ENCODE measurements at regions not wholly inside any gene's neighbourhood (a gene's known extent, or its start where the extent isn't known, plus 50 kb on each side); places are given as distances from the start of the nearest gene placed in this dataset.

DNA sequence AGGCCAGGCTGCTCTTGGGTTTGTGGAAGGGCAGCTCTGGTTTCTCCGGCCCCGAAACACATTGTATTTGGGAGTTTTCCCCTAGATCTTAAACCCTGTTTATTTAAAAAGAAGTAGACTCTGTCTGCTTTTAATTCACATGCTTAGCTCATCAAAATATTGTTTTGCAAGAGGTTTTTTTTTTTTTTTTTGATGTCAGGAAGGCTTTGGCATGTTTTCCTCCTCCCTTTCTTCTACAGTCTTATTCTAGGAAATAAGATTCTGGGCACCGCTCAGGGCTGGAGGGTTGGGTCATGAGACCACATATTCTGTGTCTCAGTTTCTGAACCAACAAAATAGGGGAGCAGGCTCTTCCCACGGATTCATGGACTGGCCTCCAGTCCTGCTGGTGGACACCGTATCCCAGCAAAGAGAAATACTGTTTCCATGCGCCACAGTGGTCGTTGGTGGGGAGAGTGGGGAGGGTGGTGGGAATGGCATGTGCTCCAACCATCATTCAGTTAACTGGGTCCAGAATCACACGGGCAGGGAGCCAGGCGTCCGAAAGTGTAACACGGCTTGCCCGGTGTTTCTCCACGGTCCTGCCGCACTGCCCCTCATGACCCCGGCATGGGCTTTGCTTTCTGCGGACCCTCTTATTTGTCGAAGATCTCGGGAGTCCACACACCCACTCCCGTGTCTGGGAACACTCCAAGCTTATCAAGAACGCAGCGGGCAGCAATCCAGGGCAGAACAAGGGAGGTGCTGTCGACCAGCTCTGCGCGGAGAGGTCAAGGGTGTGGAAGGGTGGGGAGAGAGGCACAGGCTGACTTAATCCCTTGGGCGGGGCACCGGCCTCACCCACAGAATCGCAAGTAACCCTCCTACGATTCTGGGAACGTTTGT, 176.7 kb downstream of the GLI2 start:
- TF ChIP-seq, protein P1, sequence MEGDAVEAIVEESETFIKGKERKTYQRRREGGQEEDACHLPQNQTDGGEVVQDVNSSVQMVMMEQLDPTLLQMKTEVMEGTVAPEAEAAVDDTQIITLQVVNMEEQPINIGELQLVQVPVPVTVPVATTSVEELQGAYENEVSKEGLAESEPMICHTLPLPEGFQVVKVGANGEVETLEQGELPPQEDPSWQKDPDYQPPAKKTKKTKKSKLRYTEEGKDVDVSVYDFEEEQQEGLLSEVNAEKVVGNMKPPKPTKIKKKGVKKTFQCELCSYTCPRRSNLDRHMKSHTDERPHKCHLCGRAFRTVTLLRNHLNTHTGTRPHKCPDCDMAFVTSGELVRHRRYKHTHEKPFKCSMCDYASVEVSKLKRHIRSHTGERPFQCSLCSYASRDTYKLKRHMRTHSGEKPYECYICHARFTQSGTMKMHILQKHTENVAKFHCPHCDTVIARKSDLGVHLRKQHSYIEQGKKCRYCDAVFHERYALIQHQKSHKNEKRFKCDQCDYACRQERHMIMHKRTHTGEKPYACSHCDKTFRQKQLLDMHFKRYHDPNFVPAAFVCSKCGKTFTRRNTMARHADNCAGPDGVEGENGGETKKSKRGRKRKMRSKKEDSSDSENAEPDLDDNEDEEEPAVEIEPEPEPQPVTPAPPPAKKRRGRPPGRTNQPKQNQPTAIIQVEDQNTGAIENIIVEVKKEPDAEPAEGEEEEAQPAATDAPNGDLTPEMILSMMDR (IDR thresholded peaks at IDR 0.05; ENCODE audit: low read depth, low read length) = no peak
- TF ChIP-seq POLR2A (IDR thresholded peaks at IDR 0.05; ENCODE audit: extremely low read depth, insufficient read length) (no peak), MYC (IDR thresholded peaks at IDR 0.05; ENCODE audit: low read depth, low read length) (no peak)
- TF ChIP-seq, protein P2, sequence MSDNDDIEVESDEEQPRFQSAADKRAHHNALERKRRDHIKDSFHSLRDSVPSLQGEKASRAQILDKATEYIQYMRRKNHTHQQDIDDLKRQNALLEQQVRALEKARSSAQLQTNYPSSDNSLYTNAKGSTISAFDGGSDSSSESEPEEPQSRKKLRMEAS (IDR thresholded peaks at IDR 0.05; ENCODE audit: low read depth, low read length) = no peak

All from NB4 (cell line).